WERI-Rb-1 (cell line): ENCODE measurements at regions not wholly inside any gene's neighbourhood (a gene's known extent, or its start where the extent isn't known, plus 50 kb on each side); places are given as distances from the start of the nearest gene placed in this dataset.

Experiments used
- DNase-seq: peaks from one replicate; pipeline ENCODE4 v3.0.0-alpha.2; 2020
- H3K27ac ChIP-seq: fragments of 250-450 bp; sonication (Bioruptor Pico); 2 replicates; pipeline ENCODE4 v1.5.1; 2020; ENCODE audit warnings: mild to moderate bottlenecking, moderate library complexity
- H3K27me3 ChIP-seq: fragments of 250-450 bp; sonication (Bioruptor Pico); 2 replicates; pipeline ENCODE4 v1.5.1; 2021; ENCODE audit warnings: mild to moderate bottlenecking, low read depth, moderate library complexity; ENCODE audit not compliant: insufficient read depth, severe bottlenecking
- H3K36me3 ChIP-seq: fragments of 250-450 bp; sonication (Bioruptor Pico); 2 replicates; pipeline ENCODE4 v1.5.1; 2020; ENCODE audit warnings: mild to moderate bottlenecking, moderate library complexity
- H3K4me3 ChIP-seq: 2 replicates; pipeline ENCODE4 v1.5.1; 2011; ENCODE audit warnings: low read depth, mild to moderate bottlenecking, control low read depth, low read length
- H3K9me3 ChIP-seq: fragments of 250-450 bp; sonication (Bioruptor Pico); 2 replicates; pipeline ENCODE4 v1.5.1; 2021; ENCODE audit warnings: mild to moderate bottlenecking, moderate library complexity; ENCODE audit not compliant: severe bottlenecking
- TF ChIP-seq, protein P1 (sequence below): IDR thresholded peaks from 2 replicates; pipeline ENCODE4 v1.5.1; 2011; ENCODE audit warnings: low read depth, mild to moderate bottlenecking, control low read depth, inconsistent platforms, low read length

DNA sequence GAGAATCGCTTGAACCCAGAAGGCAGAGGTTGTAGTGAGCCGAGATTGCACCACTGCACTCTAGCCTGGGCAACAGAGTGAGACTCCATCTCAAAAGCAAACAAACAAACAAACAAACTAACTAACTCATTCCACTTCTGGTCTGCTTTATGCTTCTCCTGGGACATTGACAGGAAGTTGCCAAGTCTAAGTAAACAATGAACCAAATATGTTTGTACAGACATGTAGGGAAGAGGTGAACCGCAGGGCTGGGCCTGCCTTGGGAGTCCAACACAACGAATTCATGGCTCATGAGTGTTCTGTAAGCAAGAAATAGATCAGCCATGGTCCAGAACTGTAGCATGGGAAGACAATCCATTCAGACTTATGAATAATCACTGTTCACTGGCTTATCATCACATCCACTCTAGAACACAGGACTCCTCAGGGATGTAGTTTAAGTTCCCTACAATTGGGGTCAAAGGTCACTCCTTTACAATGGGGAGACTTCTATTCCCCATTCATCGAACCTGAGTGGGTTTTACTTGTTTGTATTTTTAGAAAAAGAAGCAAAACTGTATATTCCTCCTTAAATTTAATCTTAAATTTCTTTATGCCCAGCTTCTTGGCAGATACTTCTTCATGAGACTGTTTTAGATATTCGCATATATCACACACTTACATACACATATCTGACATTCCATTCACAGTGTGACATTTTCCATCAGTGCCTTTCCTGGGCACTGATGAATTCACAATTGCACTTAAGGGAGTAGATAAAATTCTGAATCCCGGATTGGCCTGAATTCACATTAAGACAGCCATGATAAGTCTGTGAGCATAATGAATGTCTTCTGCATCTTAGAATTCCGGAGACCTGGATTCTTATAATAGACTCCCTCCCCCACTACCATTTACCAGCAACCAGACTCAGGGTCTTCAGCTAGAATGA, 159.1 kb upstream of the EEPD1 start:
- Histone ChIP-seq H3K9me3 (no peaks in the 10 kb centered on the region), H3K27ac (no peak overlapping the region), H3K27me3 (no peaks in the 10 kb centered on the region), H3K4me3 (no peak overlapping the region), H3K36me3 (no peaks in the 10 kb centered on the region)
- no peak for DNase-seq
- TF ChIP-seq, protein P1, sequence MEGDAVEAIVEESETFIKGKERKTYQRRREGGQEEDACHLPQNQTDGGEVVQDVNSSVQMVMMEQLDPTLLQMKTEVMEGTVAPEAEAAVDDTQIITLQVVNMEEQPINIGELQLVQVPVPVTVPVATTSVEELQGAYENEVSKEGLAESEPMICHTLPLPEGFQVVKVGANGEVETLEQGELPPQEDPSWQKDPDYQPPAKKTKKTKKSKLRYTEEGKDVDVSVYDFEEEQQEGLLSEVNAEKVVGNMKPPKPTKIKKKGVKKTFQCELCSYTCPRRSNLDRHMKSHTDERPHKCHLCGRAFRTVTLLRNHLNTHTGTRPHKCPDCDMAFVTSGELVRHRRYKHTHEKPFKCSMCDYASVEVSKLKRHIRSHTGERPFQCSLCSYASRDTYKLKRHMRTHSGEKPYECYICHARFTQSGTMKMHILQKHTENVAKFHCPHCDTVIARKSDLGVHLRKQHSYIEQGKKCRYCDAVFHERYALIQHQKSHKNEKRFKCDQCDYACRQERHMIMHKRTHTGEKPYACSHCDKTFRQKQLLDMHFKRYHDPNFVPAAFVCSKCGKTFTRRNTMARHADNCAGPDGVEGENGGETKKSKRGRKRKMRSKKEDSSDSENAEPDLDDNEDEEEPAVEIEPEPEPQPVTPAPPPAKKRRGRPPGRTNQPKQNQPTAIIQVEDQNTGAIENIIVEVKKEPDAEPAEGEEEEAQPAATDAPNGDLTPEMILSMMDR = no peak

DNA sequence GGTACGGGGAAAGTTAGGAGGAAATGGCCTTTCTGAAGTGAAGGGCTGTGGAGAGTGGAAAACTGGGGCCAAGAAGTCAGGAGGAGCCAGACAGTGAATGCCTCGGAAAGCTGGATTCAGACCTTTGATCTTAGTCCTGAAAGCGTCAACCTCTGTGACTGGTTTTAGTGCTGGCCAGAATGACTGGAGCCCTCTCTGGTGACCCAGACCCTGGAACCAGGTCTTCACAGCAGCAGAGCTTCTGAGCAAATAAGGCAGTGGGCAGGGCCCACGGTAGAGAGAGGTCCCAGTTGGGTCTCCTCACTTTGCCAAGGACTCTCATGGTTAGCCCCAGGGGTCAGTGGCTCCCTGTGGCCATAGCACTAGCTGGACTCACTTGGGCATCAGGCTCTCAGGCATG, 157.7 kb upstream of the EEPD1 start:
- no peak overlapping the region for H3K4me3 ChIP-seq
- no peak for DNase-seq
- H3K9me3 ChIP-seq = no peaks in the 10 kb centered on the region
- H3K36me3 ChIP-seq = no peaks in the 10 kb centered on the region
- H3K27ac ChIP-seq = no peak overlapping the region
- no peaks in the 10 kb centered on the region for H3K27me3 ChIP-seq
- TF ChIP-seq, protein P1 = no peak

DNA sequence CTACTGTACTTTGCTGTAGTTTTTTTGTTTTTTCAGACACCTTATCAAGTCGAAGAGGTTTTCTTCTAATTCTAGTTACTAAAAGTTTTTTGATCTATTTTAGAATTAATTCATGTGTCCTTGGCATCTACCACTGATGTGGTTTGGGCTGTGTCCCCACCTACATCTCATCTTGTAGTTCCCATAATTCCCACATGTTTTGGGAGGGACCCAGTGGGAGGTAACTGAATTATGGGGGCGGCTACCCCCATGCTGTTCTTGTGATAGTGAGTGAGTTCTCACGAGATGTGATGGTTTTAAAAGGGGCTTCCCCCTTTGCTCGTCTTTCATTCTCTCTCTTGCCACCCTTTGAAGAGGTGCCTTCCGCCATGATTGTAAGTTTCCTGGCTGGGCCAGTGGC, 154.6 kb upstream of the EEPD1 start:
- no peaks in the 10 kb centered on the region for H3K9me3 ChIP-seq
- H3K27ac ChIP-seq = no peak overlapping the region
- no peaks in the 10 kb centered on the region for H3K36me3 ChIP-seq
- TF ChIP-seq, protein P1 = no peak
- no peak for DNase-seq
- no peak overlapping the region for H3K4me3 ChIP-seq
- no peaks in the 10 kb centered on the region for H3K27me3 ChIP-seq

DNA sequence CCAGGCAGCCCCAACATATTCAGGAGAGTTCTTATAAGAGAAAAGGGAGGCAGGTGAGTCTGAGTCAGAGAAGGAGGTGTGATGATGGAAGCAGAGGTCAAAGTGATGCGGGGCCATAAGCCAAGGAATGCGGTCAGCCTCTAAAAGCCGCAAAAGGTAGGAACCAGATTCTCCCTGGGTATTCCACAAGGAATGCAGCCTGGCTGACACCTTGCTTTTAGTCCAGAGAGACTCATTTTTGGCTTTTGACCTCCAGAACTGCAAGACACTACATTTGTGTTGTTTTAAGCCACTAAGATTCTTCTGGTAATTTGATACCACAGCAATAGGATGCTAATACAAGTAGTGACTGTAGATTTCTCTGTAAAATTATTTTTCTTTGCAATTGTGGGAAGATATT, 151.5 kb upstream of the EEPD1 start:
- no peak overlapping the region for H3K4me3 ChIP-seq
- no peak for DNase-seq
- no peaks in the 10 kb centered on the region for H3K9me3 ChIP-seq
- no peak overlapping the region for H3K27ac ChIP-seq
- no peaks in the 10 kb centered on the region for H3K27me3 ChIP-seq
- TF ChIP-seq, protein P1 = no peak
- no peaks in the 10 kb centered on the region for H3K36me3 ChIP-seq

DNA sequence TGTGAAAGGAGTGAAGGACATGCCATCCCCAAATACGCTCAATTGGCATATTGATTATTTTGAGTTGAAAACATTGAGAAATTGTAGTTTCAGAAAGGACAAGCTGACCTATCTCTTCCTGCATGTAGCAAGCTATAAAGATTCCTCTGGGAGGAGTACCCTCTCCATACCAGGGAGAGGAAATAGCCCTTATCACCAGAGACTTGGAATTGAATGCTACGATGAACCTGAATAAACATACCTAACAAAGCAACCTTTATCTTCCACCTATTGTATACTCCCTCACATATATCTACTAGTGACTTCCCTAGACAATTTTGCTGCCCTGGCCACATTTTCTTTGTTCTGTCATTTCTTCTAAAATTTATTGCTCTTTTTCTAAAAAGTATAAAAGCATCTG, 150.2 kb upstream of the EEPD1 start:
- DNase-seq = no peak
- TF ChIP-seq, protein P1 = no peak
- no peaks in the 10 kb centered on the region for H3K27me3 ChIP-seq

DNA sequence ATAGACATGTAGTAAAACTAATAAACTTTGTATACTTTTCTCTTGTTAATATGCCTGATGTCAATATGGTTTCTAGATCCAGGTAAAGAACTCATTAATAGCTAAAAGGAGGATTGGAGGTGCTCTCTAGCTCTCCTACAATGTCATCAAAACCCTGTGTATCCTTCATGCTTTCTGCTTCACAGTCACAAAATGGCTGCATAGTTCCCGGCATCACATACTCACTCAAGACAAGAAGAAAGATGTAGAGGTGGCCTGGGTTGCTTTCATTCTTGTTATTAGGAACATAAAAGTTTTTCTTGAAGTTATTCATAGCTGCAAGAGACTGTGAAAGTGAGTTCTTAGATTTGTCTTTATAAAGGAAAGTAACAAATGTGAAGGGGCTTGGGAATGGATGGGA, 149.7 kb upstream of the EEPD1 start:
- H3K9me3 ChIP-seq = no peaks in the 10 kb centered on the region

More for the DNA sequence above, 150.2 kb upstream of the EEPD1 start:
- Histone ChIP-seq H3K27ac (no peak overlapping the region), H3K36me3 (no peaks in the 10 kb centered on the region), H3K9me3 (no peaks in the 10 kb centered on the region), H3K4me3 (no peak overlapping the region)

More for the DNA sequence above, 149.7 kb upstream of the EEPD1 start:
- Histone ChIP-seq H3K27me3 (no peaks in the 10 kb centered on the region), H3K4me3 (no peak overlapping the region), H3K36me3 (no peaks in the 10 kb centered on the region), H3K27ac (no peak overlapping the region)
- DNase-seq = no peak
- TF ChIP-seq, protein P1 = no peak
